ENCODE measurements at regions not wholly inside any gene's neighbourhood (a gene's known extent, or its start where the extent isn't known, plus 50 kb on each side); places are given as distances from the start of the nearest gene placed in this dataset. TPM values are rescaled to one million over a fixed set of nuclear protein-coding genes. Genes with fewer than 3 reads are reported as not detected.

GRCh38 chr5:44441460-44441859 lies 52.2 kb upstream of the FGF10 start:
- Histone ChIP-seq H3K9me3 (no peaks in the 10 kb centered on the region), H3K4me1 (no peaks in the 10 kb centered on the region), H3K36me3 (no peaks in the 10 kb centered on the region), H3K27me3 (no peaks in the 10 kb centered on the region), H3K27ac (no peak overlapping the region), H3K4me3 (no peak overlapping the region)
- no peak for TF ChIP-seq CTCF (IDR thresholded peaks at IDR 0.05)
- no peak for TF ChIP-seq EP300 (IDR thresholded peaks at IDR 0.05)
- no peak for TF ChIP-seq POLR2A (IDR thresholded peaks at IDR 0.05)
- DNase-seq (ENCODE audit: low spot score in 2 of 2), result no peak

GRCh38 chr5:44440186-44440585 lies 51.0 kb upstream of the FGF10 start:
- no peaks in the 10 kb centered on the region for H3K9me3 ChIP-seq
- no peaks in the 10 kb centered on the region for H3K27me3 ChIP-seq
- H3K36me3 ChIP-seq, result no peaks in the 10 kb centered on the region
- TF ChIP-seq POLR2A (IDR thresholded peaks at IDR 0.05) (no peak), CTCF (IDR thresholded peaks at IDR 0.05) (no peak), EP300 (IDR thresholded peaks at IDR 0.05) (no peak)
- no peak overlapping the region for H3K27ac ChIP-seq
- no peak overlapping the region for H3K4me3 ChIP-seq
- no peaks in the 10 kb centered on the region for H3K4me1 ChIP-seq
- no peak for DNase-seq (ENCODE audit: low spot score in 2 of 2)

Small RNA genes lying in the stretch of these regions (small RNA-seq; reads per million reads assigned to genes)
- gene RN7SL383P, result not detected

All from tibial nerve (tissue), 4 donors.